Stomach (tissue), 4 donors: ENCODE measurements at regions not wholly inside any gene's neighbourhood (a gene's known extent, or its start where the extent isn't known, plus 50 kb on each side); places are given as distances from the start of the nearest gene placed in this dataset.
A peak's percentile ranks its signal among the peaks of the same experiment; 100 is the strongest.

Experiments
- CTCF ChIP-seq, 7 experiments: fragments of 450-650 bp in 4 of 7; fragments of 200-600 bp in 3 of 7; sonication (generic) in 3 of 7; IDR thresholded peaks; one replicate each; pipeline ENCODE4 v1.5.1; 2016 to 2019; ENCODE audit warnings: antibody characterized with exemption in 7 of 7, control low read depth in 2 of 7, mild to moderate bottlenecking in 1 of 7
- POLR2A ChIP-seq, 4 donors: fragments of 450-650 bp; IDR thresholded peaks; one replicate each; pipeline ENCODE4 v1.6.1; 2016; ENCODE audit warnings: antibody characterized with exemption in 4 of 4, control low read depth in 2 of 4, mild to moderate bottlenecking in 1 of 4, moderate library complexity in 1 of 4

GRCh38 chrX:20527558-20528011 lies 260.9 kb upstream of the RPS6KA3 start:
- peak in 5 of 7 experiments; percentile 35 to 69 (median 52) for TF ChIP-seq CTCF (IDR thresholded peaks at IDR 0.05)
- TF ChIP-seq POLR2A (IDR thresholded peaks at IDR 0.05) = no peak
